ENCODE measurements at regions not wholly inside any gene's neighbourhood (a gene's known extent, or its start where the extent isn't known, plus 50 kb on each side); places are given as distances from the start of the nearest gene placed in this dataset.

DNA sequence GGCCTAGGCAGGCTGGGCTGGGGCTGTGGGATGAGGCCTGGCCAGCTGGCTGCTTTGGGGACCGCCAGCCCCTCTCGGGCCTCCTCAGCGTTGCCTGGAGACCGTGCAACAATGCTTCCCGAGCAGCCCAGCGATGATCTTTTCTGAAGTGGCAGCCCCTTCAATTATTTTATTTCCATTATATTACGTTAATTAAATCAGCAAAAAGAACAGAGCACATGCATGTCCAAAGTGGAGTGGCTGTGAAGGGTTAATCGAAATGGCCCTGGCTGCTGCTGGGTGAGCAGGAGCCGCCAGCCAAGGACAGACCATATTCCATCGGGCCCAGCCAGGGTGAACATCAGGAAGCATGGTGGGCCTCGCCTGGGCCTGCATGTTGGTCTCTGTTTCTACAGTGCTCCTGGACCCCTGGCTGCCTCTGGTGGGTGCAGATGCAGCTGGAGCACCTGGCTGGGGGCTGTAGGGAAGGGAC is 245.5 kb downstream of the MYCN start:
- TF ChIP-seq, protein P1, sequence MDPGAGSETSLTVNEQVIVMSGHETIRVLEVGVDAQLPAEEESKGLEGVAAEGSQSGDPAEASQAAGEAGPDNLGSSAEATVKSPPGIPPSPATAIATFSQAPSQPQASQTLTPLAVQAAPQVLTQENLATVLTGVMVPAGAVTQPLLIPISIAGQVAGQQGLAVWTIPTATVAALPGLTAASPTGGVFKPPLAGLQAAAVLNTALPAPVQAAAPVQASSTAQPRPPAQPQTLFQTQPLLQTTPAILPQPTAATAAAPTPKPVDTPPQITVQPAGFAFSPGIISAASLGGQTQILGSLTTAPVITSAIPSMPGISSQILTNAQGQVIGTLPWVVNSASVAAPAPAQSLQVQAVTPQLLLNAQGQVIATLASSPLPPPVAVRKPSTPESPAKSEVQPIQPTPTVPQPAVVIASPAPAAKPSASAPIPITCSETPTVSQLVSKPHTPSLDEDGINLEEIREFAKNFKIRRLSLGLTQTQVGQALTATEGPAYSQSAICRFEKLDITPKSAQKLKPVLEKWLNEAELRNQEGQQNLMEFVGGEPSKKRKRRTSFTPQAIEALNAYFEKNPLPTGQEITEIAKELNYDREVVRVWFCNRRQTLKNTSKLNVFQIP (CRISPR knock-in tag; IDR thresholded peaks at IDR 0.05; ENCODE audit: borderline replicate concordance, low read depth): no peak
- TF ChIP-seq ZNF565 (CRISPR knock-in tag; conservative IDR thresholded peaks at IDR 0.05; ENCODE audit: low read depth) (no peak), OSR1 (CRISPR knock-in tag; IDR thresholded peaks at IDR 0.05) (no peak), PPARA (CRISPR knock-in tag; IDR thresholded peaks at IDR 0.05; ENCODE audit: borderline replicate concordance) (no peak), TOX (CRISPR knock-in tag; IDR thresholded peaks at IDR 0.05; ENCODE audit: borderline replicate concordance) (no peak), CSRNP3 (CRISPR knock-in tag; IDR thresholded peaks at IDR 0.05) (no peak), PATZ1 (CRISPR knock-in tag; IDR thresholded peaks at IDR 0.05; ENCODE audit: borderline replicate concordance) (no peak), RARB (CRISPR knock-in tag; IDR thresholded peaks at IDR 0.05) (no peak), ZC3H10 (CRISPR knock-in tag; IDR thresholded peaks at IDR 0.05) (no peak), ZFP30 (CRISPR knock-in tag; IDR thresholded peaks at IDR 0.05) (no peak), CREB5 (CRISPR knock-in tag; IDR thresholded peaks at IDR 0.05; ENCODE audit: low read depth) (no peak), ZNF8 (CRISPR knock-in tag; IDR thresholded peaks at IDR 0.05) (no peak), ISL1 (CRISPR knock-in tag; IDR thresholded peaks at IDR 0.05) (no peak), ARNTL (CRISPR knock-in tag; IDR thresholded peaks at IDR 0.05; ENCODE audit: borderline replicate concordance, low read depth) (no peak), ZFP3 (CRISPR knock-in tag; IDR thresholded peaks at IDR 0.05) (no peak), TSHZ2 (CRISPR knock-in tag; IDR thresholded peaks at IDR 0.05) (no peak), ZNF70 (CRISPR knock-in tag; IDR thresholded peaks at IDR 0.05) (no peak), GLIS3 (CRISPR knock-in tag; IDR thresholded peaks at IDR 0.05) (no peak)

DNA sequence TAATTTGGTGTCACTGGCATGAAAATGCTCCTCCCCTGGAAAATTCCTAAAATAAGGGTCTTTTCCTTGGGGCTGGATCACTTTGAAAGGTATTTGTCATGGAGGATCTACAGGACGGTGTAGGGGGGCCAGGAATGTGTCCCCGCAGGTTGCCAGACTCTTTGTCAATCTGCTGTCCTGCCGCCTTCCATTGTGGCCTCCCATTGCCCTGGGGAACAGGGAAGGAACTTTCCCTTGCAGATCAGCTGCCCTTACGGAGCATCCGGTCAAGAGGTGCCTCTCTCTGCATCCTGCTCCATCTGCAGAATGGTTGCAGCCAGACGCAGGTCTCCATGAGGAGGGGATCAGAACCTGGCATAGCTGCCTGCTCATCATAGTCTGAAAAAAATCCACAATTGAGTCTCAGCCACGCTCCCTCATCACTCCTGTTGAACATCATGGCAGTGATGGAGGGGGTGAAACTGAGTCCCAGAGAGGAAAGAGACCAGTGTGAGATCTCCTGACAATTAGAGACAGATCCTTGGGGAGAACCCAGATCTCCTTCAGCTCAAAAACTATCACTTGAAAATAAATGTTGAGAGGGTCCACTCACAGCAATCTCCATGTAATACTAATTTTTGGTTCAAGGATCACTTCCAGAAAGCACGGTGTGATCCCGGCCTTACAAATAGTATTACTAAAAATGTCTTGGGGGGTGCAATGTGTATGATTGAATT is 244.8 kb downstream of the MYCN start:
- TF ChIP-seq CSDC2 (CRISPR knock-in tag; IDR thresholded peaks at IDR 0.05) (no peak), OSR1 (CRISPR knock-in tag; IDR thresholded peaks at IDR 0.05) (no peak), ZNF8 (CRISPR knock-in tag; IDR thresholded peaks at IDR 0.05) (no peak), ISL1 (CRISPR knock-in tag; IDR thresholded peaks at IDR 0.05) (no peak), CREB5 (CRISPR knock-in tag; IDR thresholded peaks at IDR 0.05; ENCODE audit: low read depth) (no peak), ARNTL (CRISPR knock-in tag; IDR thresholded peaks at IDR 0.05; ENCODE audit: borderline replicate concordance, low read depth) (no peak), GLIS3 (CRISPR knock-in tag; IDR thresholded peaks at IDR 0.05) (no peak), RARB (CRISPR knock-in tag; IDR thresholded peaks at IDR 0.05) (no peak), ZNF565 (CRISPR knock-in tag; conservative IDR thresholded peaks at IDR 0.05; ENCODE audit: low read depth) (no peak), TOX (CRISPR knock-in tag; IDR thresholded peaks at IDR 0.05; ENCODE audit: borderline replicate concordance) (no peak), PATZ1 (CRISPR knock-in tag; IDR thresholded peaks at IDR 0.05; ENCODE audit: borderline replicate concordance) (no peak), BACH2 (CRISPR knock-in tag; IDR thresholded peaks at IDR 0.05; ENCODE audit: borderline replicate concordance) (no peak), ZNF70 (CRISPR knock-in tag; IDR thresholded peaks at IDR 0.05) (no peak), ESRRG (CRISPR knock-in tag; IDR thresholded peaks at IDR 0.05) (no peak), ZC3H10 (CRISPR knock-in tag; IDR thresholded peaks at IDR 0.05) (no peak)
- TF ChIP-seq, protein P1 (CRISPR knock-in tag; IDR thresholded peaks at IDR 0.05; ENCODE audit: borderline replicate concordance, low read depth): no peak
- no peak for ATAC-seq

More for the DNA sequence above, 245.5 kb downstream of the MYCN start:
- ATAC-seq: no peak
